GM12878 (cell line): ENCODE measurements at regions not wholly inside any gene's neighbourhood (a gene's known extent, or its start where the extent isn't known, plus 50 kb on each side); places are given as distances from the start of the nearest gene placed in this dataset.

ENCODE experiments used
- FOXM1 ChIP-seq: IDR thresholded peaks from 2 replicates; pipeline ENCODE4 v1.6.1; 2012; ENCODE audit warnings: low read depth, mild to moderate bottlenecking, inconsistent platforms, low read length, moderate library complexity
- SMAD1 ChIP-seq: fragments of 450-650 bp; IDR thresholded peaks from 2 replicates; pipeline ENCODE4 v1.6.1; 2018; ENCODE audit warnings: mild to moderate bottlenecking, low read depth; ENCODE audit not compliant: partially characterized antibody
- WRNIP1 ChIP-seq: IDR thresholded peaks from 2 replicates; pipeline ENCODE4 v1.6.1; 2011; ENCODE audit warnings: low read depth, low read length, improper control_type of control experiment, borderline replicate concordance
- TF ChIP-seq, protein P1 (sequence below), 3 experiments: IDR thresholded peaks in 2 of 3; conservative IDR thresholded peaks in 1 of 3; 2 replicates each; pipeline ENCODE4 v1.5.1; 2011; ENCODE audit warnings: low read depth in 3 of 3, low read length in 3 of 3, mild to moderate bottlenecking in 3 of 3, control low read depth in 2 of 3, moderate library complexity in 2 of 3, inconsistent platforms in 1 of 3, mixed read lengths in 1 of 3; ENCODE audit not compliant: control insufficient read depth in 2 of 3, insufficient read depth in 1 of 3; ENCODE audit errors: extremely low read depth in 1 of 3
- TF ChIP-seq, protein P2 (sequence below): IDR thresholded peaks from 2 replicates; pipeline ENCODE4 v1.6.1; 2012; ENCODE audit warnings: low read depth, low read length, improper control_type of control experiment

DNA sequence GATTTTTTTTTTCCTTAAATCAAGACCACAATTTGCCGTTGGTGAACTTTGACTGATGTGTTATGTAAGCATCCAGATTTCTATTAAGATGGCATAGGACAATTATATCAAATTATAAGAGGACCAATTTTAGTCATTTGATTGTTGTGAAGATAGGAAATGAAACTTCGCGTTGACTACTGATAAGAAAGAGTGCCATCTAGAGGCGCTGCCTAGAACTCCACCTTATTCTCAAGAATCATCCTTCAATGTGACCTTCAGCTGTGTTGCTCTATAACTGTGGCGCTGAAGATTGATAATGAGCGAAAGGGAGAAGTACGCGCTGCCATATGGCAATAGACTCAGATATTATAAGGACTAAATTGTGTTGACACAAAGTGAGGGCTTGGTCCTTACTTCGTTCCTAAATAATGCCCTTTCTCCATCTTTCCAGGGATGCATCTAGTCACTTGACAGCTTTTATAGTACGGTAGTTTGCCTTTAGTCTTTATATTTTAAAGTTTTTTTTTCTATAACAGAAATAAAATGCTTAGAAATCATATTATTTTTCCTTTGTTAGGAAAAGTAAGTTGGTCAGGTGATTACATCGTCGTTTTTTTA, 350.8 kb upstream of the STXBP6 start:
- TF ChIP-seq, protein P1, sequence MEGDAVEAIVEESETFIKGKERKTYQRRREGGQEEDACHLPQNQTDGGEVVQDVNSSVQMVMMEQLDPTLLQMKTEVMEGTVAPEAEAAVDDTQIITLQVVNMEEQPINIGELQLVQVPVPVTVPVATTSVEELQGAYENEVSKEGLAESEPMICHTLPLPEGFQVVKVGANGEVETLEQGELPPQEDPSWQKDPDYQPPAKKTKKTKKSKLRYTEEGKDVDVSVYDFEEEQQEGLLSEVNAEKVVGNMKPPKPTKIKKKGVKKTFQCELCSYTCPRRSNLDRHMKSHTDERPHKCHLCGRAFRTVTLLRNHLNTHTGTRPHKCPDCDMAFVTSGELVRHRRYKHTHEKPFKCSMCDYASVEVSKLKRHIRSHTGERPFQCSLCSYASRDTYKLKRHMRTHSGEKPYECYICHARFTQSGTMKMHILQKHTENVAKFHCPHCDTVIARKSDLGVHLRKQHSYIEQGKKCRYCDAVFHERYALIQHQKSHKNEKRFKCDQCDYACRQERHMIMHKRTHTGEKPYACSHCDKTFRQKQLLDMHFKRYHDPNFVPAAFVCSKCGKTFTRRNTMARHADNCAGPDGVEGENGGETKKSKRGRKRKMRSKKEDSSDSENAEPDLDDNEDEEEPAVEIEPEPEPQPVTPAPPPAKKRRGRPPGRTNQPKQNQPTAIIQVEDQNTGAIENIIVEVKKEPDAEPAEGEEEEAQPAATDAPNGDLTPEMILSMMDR (IDR thresholded peaks at IDR 0.05 in 2 of 3, conservative IDR thresholded peaks at IDR 0.05 in 1 of 3; ENCODE audit: control insufficient read depth in 2 of 3, extremely low read depth in 1 of 3, insufficient read depth in 1 of 3, low read depth in 3 of 3, low read length in 3 of 3) = peak; percentile 57 to 66 (median 65)
- TF ChIP-seq, protein P2, sequence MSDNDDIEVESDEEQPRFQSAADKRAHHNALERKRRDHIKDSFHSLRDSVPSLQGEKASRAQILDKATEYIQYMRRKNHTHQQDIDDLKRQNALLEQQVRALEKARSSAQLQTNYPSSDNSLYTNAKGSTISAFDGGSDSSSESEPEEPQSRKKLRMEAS = no peak
- no peak for TF ChIP-seq SMAD1
- no peak for TF ChIP-seq FOXM1
- TF ChIP-seq WRNIP1 = no peak
